Endothelial cell (in vitro differentiated cells): ENCODE measurements at regions not wholly inside any gene's neighbourhood (a gene's known extent, or its start where the extent isn't known, plus 50 kb on each side); places are given as distances from the start of the nearest gene placed in this dataset.

ENCODE experiments used
- DNase-seq: peaks from one replicate; pipeline ENCODE4 v3.0.0; 2021; ENCODE audit warnings: low spot score
- H3K27ac Mint-ChIP-seq: one replicate; pipeline ENCODE4 v1.8.0; 2021; ENCODE audit warnings: mixed read lengths, inconsistent platforms; ENCODE audit not compliant: unreplicated experiment
- H3K27me3 Mint-ChIP-seq: one replicate; pipeline ENCODE4 v1.8.0; 2021; ENCODE audit warnings: mild to moderate bottlenecking, moderate library complexity, mixed read lengths, inconsistent platforms; ENCODE audit not compliant: unreplicated experiment
- H3K36me3 Mint-ChIP-seq: one replicate; pipeline ENCODE4 v1.8.0; 2021; ENCODE audit warnings: mild to moderate bottlenecking, low read depth, mixed read lengths, inconsistent platforms; ENCODE audit not compliant: unreplicated experiment
- H3K4me1 Mint-ChIP-seq: one replicate; pipeline ENCODE4 v1.8.0; 2021; ENCODE audit warnings: mild to moderate bottlenecking, mixed read lengths, inconsistent platforms; ENCODE audit not compliant: unreplicated experiment
- H3K4me3 Mint-ChIP-seq: one replicate; pipeline ENCODE4 v1.8.0; 2021; ENCODE audit warnings: mild to moderate bottlenecking, mixed read lengths, inconsistent platforms; ENCODE audit not compliant: unreplicated experiment
- H3K9me3 Mint-ChIP-seq: one replicate; pipeline ENCODE4 v1.8.0; 2021; ENCODE audit warnings: mixed read lengths, inconsistent platforms; ENCODE audit not compliant: unreplicated experiment
- CTCF ChIP-seq: fragments of 200-600 bp; sonication (generic); IDR thresholded peaks from one replicate; pipeline ENCODE4 v1.5.0; 2021; ENCODE audit warnings: antibody characterized with exemption; ENCODE audit not compliant: unreplicated experiment

- DNase-seq, result no peak
- Mint-ChIP-seq H3K9me3 (no peaks in the 10 kb centered on the region), H3K36me3 (no peaks in the 10 kb centered on the region), H3K27me3 (peaks cover 2% of the 10 kb centered on the region), H3K27ac (no peak overlapping the region), H3K4me1 (no peaks in the 10 kb centered on the region), H3K4me3 (no peak overlapping the region)
- TF ChIP-seq CTCF, result no peak
Observed at GRCh38 chr5:124260921-124261515, 485.4 kb downstream of the ZNF608 start.

GRCh38 chr5:124259017-124259416 is 487.4 kb downstream of the ZNF608 start:
- no peak for TF ChIP-seq CTCF
- Mint-ChIP-seq H3K4me1 (no peaks in the 10 kb centered on the region), H3K27me3 (peaks cover 2% of the 10 kb centered on the region), H3K36me3 (no peaks in the 10 kb centered on the region), H3K9me3 (no peaks in the 10 kb centered on the region), H3K27ac (no peak overlapping the region), H3K4me3 (no peak overlapping the region)
- no peak for DNase-seq

- no peak overlapping the region for H3K4me3 Mint-ChIP-seq
- no peaks in the 10 kb centered on the region for H3K9me3 Mint-ChIP-seq
- DNase-seq, result no peak
- no peak for TF ChIP-seq CTCF
- H3K4me1 Mint-ChIP-seq, result no peaks in the 10 kb centered on the region
- no peaks in the 10 kb centered on the region for H3K36me3 Mint-ChIP-seq
- H3K27ac Mint-ChIP-seq, result no peak overlapping the region
- H3K27me3 Mint-ChIP-seq, result peaks cover 2% of the 10 kb centered on the region
Observed at GRCh38 chr5:124257048-124257447, 489.4 kb downstream of the ZNF608 start.

GRCh38 chr5:124253203-124253810 is 493.1 kb downstream of the ZNF608 start:
- Mint-ChIP-seq H3K9me3 (no peaks in the 10 kb centered on the region), H3K27me3 (peaks cover 2% of the 10 kb centered on the region), H3K4me1 (no peaks in the 10 kb centered on the region), H3K4me3 (no peak overlapping the region), H3K27ac (no peak overlapping the region), H3K36me3 (no peaks in the 10 kb centered on the region)
- no peak for DNase-seq
- TF ChIP-seq CTCF, result no peak

GRCh38 chr5:124252747-124253146 is 493.7 kb downstream of the ZNF608 start:
- TF ChIP-seq CTCF, result no peak
- Mint-ChIP-seq H3K9me3 (no peaks in the 10 kb centered on the region), H3K27me3 (peaks cover 2% of the 10 kb centered on the region), H3K4me3 (no peak overlapping the region), H3K4me1 (no peaks in the 10 kb centered on the region), H3K36me3 (no peaks in the 10 kb centered on the region), H3K27ac (no peak overlapping the region)
- no peak for DNase-seq
